Left renal cortex interstitium (tissue), 4 donors: ENCODE measurements at regions not wholly inside any gene's neighbourhood (a gene's known extent, or its start where the extent isn't known, plus 50 kb on each side); places are given as distances from the start of the nearest gene placed in this dataset.
"Not testable (repeated sequence)": the region's sequence is repeated elsewhere in the genome, so short reads cannot be mapped to it uniquely, and the experiment has no call there.

Experiments used
- DNase-seq, 4 donors: peaks; one replicate each; pipeline ENCODE4 v3.0.0-alpha.2; 2013; ENCODE audit warnings: low read depth in 4 of 4, low spot score in 2 of 4, missing footprints in 1 of 4

DNA sequence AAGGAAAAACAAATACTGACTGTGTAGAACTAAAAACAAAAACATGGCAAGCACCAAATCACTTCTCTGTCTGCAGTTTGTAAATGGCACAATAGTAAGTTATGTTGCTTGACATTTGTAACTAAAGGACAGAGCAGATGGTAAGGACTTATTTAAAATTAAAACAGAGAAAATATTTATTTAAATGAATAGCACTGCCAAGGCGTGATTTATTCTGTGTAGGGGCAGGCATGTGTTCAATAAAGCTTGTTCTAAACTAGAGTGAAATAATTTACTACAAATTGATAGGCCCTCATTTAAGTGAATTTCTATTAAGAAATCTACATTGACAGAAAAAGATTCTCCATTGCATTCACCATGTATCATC, 231.5 kb downstream of the CYLC2 start:
- no peak for DNase-seq

DNA sequence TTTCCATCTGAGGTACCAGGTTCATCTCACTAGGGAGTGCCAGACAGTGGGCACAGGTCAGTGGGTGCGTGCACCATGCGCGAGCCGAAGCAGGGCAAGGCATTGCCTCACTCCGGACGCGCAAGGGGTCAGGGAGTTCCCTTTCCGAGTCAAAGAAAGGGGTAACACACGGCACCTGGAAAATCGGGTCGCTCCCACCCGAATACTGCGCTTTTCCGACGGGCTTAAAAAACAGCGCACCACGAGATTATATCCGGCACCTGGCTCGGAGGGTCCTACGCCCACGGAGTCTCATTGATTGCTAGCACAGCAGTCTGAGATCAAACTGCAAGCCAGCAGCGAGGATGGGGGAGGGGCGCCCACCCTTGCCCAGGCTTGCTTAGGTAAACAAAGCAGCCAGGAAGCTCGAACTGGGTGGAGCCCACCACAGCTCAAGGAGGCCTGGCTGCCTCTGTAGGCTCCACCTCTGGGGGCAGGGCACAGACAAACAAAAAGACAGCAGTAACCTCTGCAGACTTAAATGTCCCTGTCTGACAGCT, 242.5 kb downstream of the CYLC2 start:
- DNase-seq = not testable (repeated sequence)

DNA sequence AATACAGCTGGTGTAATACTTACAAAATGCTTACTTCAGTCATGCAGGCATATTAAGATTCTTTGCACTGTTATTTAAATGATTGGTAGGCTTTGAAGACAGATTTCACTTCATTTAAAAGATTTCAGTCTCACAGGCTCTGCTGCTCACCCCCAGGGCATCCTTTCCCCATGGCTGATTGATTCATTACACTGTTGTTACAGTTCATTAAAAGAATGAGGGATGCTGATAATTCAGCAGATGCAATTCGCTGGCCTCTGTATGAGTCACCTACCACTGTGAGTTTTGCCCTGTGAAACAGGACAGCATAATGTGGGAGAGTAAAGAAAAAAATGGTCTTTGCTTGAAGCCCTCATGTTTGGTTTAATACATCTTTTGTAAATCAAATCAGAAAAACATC, 246.9 kb downstream of the CYLC2 start:
- DNase-seq = peak in 1 of 4 donors; percentile 6

DNA sequence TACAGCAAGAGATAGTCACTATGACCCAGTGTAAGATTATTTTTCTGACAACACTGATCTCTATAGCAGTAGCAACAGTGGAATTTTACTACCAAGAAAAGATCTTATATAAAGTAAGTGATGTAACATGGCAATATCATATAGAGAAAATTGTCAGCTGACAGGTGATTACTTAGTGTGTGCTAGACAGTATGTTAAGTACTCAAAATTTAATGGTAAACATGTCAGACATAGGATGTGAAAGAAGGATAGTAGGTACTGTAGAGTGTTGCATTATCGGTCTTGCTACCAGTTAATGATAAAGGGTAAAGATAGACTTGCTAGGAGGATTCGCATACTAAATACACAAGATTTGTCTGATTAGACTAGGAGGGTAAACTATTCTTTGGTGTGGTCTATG, 247.4 kb downstream of the CYLC2 start:
- DNase-seq = no peak

DNA sequence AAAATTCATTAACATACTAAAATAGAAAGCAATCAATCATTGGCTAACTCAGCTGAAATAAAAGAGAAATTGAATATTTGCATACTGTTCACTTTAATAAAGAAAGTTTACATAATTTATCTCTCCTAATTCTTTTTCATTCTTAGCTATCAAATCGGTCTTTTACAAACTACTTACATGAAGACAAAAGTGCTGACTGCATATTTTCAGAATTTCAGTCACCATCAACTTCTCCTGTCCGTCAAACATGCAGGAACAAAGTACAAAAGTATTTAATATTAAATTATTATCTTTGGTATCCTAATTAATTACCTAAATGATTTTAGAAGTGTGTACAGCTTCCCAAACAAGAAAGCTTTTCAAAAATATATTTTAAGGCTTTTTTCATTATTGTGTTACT, 248.4 kb downstream of the CYLC2 start:
- no peak for DNase-seq

DNA sequence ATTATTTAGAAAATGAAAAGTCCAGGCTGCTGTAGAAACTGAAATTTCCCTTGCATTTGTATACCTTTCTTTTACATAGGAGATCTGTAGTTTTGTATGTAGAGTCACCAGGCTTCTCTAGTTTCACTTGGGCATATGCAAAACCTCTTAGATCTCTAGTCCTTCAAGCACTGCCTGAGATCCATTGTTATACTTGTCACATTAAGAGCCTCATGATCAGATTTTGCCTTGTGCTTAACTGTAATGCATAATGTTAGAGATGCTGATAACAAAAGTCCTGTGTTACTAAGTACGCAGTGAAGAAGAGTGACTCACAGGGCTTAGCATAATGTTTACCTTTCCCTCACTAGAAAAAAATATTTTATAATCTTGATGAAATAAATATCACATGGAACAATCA, 250.2 kb downstream of the CYLC2 start:
- no peak for DNase-seq

DNA sequence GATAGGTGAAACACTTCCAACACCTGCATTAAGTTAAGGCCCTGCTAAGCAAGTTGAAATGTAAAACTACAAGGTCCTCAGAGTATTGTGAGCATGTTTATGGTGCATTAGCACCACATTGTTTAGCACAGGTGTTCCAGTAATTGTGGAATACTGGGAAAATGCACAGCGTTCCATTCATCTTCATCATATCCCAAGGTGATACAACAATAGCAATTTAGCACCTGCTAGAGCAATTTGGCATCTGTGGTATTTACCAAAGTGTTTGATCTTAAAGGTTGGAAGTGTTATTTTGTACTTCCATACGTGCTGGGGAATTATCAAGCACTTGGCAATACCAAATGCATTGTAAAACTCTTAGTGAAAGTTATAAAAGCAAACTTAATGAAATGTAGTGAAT, 266.8 kb downstream of the CYLC2 start:
- DNase-seq = no peak

DNA sequence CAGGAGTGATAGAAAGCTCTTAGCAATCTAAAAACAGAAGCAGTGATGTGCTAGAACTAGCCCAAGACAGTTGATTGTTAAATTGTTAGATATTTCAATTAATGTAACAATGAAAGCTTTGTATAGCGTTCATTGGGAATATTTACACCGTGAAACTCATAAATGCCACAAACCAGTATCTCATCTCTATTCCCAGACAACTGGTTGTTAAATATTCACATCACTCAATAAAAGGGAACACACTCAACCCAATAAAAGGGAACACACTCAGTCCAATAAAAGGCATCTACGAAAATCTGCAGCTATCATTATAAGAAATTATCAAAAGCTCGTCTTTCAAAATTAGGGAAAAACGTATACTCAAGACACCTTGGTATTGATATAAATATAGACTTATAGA, 270.9 kb downstream of the CYLC2 start:
- no peak for DNase-seq

DNA sequence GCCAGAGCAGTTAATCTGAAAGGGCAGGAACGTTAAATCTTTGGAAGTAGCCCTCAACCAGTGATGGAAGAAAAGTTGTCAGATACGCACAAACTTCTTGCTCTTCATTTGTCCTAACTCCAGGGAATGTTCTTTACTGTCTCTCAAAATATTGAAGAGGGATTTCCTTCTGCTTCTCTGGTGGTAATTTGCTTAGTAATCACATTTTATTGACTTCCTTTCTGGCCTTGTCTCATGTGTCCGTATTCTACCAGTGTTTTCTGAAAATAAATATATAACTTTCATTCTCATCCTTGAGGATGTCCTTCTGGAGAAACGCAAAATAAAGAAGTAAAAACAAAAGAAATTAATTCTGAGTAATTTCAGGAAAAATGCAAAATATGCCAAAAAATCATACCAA, 282.1 kb downstream of the CYLC2 start:
- DNase-seq = no peak

DNA sequence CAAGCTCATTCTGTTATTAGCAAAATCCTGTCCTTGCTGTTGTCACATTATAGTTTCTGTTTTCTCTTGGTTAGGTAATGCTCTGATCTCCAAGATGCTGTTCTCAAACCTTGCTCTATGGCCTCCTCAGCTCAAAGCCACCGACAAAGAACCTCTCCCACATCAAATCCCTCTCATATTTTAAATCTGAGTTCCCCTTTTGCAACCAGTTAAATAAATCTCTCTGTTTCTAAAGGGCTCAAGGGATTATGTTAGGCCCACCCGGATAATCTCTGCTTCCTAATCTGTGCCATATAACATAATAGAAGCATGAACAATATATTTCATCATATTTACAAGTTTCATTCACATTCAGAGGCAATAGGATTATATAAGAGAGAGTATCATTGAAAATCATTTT, 286.0 kb downstream of the CYLC2 start:
- no peak for DNase-seq

DNA sequence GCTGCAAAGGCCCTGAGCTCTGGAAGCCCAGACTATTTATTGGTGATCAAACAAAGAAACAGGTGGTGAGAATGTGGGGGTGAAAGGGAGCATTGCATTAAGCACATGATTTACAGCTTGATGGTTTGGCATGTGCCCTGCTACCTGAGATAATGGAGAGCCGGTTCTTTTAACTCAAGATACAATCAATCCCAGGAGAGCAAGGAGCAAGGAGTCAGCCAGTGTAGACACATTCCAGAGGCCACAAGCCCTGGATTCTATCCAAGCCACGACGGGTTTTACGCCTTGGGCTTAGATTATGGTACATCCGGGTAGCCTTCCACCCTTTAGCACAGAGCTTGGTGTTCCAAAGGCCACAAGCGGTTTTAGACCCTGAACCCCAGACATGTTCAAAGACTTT, 292.2 kb downstream of the CYLC2 start:
- DNase-seq = no peak

DNA sequence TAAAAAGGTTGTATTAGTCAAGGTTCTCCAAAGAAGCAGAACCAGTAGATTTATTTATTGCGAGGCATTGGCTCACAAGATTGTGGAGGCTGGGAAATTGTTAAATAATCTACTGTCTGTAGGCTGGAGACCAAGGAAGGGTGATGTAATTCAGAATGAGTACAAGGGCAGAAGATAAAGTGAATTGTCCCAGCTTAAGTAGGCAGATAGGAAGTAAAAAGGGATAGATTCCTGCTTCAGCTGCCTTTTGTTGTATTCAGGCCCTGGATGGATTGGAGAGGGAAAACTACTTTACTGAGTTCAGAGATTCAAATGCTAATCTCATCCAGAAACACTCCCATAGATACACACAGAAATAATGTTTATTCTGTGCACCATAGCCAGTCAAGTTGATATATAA, 301.1 kb downstream of the CYLC2 start:
- DNase-seq = no peak

DNA sequence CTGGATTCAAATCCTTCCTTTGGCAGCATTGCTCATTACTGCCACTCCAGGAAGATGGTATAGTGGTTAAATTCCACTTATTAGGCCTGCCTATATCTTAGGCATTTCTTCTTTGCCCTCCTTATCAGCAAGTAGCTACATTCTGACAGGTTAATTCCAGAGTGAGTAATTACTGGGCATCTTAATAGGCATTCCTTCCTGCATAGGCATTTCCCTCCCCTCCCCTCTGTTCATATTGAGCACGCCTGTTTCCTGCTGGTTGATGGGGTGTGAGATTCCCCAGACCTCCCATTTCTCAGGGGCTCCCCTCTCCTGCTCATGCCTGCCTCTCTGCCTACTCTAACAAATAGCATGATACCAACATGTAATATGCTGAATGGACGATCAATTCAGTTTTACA, 305.9 kb downstream of the CYLC2 start:
- no peak for DNase-seq

DNA sequence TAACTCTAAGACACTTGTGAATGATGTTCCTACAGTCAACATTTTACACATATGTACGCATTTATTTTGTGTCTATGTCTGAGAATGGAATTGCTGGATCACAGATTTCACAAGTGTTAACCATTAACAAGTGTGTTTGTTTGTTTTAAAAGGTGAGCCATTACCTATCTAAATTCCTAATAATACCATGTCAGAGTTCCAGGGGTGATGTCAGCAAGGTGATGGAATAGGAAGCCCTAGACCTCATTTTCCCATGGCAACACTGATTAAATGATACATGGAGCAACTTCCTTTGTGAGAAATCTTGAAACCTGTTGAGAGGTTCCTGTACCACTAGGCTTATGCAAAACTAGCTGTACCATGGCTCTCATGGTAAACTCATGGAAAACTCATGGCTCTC, 309.7 kb downstream of the CYLC2 start:
- DNase-seq = no peak

DNA sequence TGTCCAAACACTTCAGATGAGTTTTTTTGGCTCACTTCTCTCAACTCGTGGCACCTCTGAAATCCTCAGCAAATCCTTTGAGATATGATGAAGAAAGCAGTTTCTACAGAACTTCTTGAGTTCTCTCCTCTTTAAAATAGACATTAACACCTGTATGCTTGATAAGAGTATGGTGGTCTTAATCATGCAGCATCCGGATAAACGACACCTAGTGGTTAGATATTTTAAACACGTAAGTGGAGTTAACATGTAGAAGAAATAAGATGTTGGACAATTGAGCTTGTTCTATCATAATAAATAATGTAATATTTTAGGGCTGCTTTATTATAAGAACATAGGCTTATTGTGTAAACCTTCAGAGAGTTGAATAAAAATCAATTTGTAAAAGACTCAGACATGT, 324.8 kb downstream of the CYLC2 start:
- no peak for DNase-seq

DNA sequence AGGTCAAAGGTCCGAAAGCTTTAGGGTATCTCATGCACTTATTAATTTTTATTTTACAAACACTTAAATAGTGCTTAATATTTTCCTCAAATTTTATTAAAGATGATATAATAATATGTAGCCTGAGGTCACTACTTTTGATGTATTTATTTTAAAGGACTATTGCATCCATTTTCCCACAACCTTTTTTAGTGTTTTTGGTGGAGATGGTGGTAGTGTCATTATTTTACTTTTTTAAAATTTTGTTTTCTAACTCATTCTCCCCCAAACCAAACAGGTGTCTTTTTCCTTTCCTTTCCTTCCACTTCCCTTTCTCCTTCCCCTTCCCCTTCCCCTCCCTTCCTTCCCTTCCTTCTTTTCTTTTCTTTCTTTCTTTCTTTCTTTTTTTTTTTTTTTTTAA, 328.6 kb downstream of the CYLC2 start:
- no peak for DNase-seq

DNA sequence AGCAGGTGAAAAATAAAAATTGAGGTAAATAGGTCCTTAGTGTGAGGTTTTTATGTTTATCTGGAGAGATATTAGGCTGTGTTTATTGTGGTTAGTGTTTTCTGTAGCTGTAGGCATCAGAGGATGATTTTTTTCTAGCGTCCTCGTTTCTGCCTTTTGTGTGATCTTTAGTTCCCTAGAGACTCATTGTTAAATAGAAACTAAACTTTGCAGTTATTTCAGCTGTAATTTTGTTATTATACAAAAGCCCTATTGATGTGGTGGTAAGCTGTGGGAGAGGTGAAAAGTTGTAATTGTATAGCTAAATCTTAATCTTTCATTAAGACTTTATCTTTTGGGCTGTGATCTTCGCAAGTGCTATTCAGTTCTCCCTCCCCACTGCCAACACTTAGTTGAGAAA, 340.3 kb downstream of the CYLC2 start:
- DNase-seq = no peak

DNA sequence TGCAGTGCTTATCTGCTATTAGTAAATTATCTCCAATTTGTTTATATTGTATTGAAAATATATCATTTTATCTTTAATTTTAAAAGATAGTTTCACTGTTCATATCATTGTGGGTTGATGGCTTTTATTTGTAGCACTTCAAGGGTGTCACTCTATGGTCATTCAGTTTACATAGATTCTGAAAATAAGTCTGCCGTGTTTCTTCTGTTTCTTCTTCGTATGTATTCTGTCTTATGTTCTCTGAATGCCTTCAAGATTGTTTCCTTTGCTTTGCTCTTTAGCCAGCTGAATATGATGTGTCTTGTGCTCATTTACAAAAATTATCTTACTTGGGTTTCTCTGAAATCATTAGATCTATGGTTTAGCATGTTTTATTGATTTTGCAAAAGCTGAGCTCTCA, 359.9 kb downstream of the CYLC2 start:
- DNase-seq = no peak

DNA sequence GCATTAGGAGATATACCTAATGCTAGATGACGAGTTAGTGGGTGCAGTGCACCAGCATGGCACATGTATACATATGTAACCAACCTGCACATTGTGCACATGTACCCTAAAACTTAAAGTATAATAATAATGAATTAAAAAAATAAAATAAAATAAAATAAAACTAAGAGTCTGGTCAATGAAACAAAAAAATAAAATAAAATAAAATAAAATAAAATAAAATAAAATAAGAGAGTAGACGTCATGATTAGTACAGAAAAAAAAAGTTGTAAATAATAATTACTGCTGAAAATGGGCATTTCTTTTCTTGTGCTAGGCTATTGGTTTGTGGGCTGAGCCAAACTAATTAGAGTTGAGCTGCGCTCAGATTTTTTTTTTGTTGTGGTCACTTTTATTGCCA, 362.8 kb downstream of the CYLC2 start:
- not testable (repeated sequence) for DNase-seq

DNA sequence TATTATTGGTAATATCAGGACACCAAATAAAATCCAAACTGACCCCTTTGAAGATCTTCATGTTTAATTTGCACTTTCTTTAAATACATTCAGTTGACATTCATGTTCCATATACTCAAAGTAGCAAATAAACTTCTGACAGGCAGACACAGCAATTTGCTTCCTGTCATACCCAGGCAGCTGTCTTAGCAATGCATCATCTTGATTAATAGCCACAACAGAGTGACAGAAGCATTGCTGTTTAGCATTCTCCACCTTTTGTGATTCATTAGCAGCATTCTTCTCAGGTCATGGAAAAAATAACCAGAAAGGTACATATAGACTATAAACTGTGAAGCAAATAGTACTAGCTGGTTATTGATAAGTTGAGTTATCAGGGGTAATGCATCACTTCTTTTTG, 366.8 kb downstream of the CYLC2 start:
- no peak for DNase-seq

DNA sequence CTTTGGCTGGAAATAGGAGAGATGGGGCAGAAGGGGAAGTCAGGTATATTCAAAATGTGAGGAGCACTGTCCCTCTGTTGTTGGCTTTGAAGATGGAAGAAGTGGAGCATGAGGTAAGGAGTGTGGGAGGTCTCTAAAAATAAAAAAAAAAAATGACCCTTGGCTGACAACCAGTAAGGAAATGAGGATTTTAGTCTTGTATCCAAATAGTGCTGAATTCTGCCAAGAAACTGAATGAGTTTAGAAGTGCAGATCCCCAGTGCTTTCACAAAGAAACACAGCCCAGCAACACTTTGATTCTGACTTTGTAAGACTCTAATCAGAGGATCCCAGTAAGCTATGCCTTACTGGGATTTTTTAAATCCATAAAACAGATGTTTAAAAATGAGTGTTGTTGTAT, 367.9 kb downstream of the CYLC2 start:
- DNase-seq = no peak

DNA sequence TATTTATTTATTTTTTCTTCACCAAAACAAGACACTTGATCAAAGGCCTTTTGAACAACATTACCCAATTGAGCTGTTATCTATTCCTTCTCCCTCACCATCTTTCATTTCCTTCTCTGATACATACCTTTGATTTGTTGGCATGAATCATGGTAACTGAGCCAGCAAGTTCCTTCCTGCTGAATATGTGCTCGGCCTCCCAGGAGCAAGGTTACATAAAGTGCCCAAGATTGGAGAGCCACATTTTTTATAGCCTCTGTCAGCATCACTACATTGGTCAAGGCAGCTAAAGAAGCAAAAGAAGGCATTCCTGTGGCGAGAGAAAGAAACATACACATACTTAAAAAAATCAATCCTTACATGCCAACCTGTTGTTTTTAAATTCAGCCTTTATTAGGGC, 369.6 kb downstream of the CYLC2 start:
- no peak for DNase-seq

DNA sequence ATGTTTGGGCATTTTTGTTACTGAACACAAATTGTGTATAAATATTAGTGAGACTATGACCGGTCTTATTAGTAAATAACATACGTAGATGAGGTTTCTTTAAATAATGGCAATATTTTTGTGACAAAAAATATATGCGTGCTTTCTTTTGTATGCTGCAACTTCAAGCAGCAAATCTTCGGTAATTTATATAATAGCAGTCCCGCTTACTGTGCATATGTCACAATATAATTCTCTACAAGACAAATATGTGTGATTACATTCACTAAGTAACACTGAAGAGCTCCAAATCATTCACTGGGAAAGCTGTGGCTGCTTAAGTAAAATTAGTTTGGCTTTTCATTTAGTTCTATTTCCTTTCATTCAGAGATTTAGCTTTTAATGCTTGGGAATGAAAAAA, 376.0 kb downstream of the CYLC2 start:
- no peak for DNase-seq

DNA sequence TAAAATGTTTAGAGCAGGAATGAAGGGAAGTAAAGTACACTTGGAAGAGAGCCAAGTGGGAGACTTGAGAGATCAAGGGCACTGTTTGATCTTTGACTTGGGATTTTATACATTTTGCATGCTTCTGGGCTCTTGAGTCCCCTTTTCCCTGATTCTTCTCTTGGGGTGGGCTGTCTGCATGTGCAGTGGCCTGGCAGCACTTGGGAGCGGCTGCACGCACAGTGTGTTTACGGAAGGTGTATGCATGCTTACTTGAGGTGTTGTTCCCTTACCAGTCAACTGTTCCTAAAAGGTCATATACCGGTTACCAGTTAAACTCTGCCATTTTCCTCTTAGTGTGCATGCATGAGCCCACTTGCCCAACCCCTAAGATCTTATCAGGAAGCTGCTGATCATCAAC, 377.7 kb downstream of the CYLC2 start:
- DNase-seq = no peak
